Activated CD4-positive, alpha-beta T cell treated with anti-CD3 and anti-CD28 coated beads, Interleukin-2, amount 50 U/mL, for 24 hours (primary cell): ENCODE measurements at regions not wholly inside any gene's neighbourhood (a gene's known extent, or its start where the extent isn't known, plus 50 kb on each side); places are given as distances from the start of the nearest gene placed in this dataset.
"Not testable (repeated sequence)": the region's sequence is repeated elsewhere in the genome, so short reads cannot be mapped to it uniquely, and the experiment has no call there.

Source experiments
- DNase-seq, 2 donors: peaks; one replicate each; pipeline ENCODE4 v3.0.0-alpha.2; 2020; ENCODE audit warnings: low read depth in 1 of 2, low spot score in 1 of 2

DNA sequence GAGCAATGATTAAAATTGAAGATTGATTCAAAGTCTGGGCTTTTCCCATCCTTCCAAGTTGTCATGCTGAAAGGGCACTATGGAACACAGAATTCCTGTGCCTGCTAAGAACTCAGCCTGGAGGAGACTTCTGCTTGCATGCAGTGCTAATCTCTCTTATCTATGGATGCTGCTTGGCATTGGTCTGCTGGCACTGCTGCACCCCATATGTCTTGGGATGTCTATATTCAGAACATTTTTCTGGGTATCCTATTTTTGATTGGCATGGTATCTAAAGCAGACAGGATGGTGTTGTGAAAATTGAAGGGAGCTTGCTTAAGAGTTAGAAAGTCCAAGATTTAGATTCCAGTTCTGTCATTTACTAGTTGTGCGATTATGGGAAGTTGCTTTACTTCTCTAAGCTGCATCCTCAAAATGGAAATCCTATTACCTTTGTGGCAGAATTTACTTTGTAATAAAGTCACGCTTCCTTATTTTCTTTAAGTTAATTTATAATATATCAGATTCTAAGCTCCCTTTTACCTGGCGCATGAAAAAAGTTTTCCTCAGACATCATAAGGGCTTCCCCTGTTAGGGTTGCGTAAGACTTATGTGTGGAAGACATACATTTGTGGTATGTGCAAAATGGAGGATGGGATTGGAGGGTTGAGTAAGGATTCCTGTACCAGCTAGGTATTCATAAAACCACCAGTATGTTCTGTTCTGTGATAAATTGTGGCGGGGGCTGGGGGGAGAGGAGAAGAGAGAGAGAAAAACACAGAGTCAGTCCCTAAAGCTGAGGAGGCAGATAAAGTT is 254.0 kb downstream of the DMAC1 start:
- no peak for DNase-seq

DNA sequence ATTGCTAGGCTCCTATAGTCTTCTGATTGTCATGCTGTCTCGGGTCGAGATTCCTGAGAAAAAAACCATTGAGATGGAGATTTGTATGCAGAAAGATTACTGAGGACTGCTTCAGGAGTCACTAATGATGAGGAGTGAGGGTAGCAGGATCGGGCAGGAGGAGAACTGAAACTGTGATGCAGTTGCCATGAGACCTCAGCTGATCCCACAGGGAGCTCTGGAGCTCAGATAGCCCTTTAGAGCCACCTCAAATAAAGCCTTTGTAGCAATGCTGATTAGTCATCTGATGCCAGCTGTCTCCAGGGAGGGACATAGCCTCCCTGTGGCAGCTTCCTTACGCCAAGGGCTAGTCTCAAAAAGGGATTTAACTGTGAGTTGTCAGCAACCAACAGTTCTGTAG is 256.9 kb downstream of the DMAC1 start:
- DNase-seq = no peak

DNA sequence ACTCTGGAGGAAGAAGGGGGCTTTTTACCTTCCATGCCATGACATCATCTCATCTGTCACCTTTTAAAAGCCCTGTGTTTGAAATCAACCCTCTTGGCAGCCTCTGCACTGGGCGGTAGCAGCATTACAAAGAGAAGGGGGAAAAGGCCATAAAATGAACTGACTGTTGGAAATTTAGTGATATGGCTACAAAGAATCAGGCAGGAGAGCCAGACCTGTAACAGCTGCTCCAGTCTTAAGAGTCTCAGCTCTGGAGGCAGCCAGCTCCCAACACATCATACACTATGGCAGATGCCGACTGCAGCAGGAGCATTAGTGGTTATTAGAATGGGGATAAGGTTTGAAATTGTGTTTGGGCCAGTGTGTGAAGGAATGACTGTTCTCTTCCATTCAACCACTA is 257.5 kb downstream of the DMAC1 start:
- no peak for DNase-seq

DNA sequence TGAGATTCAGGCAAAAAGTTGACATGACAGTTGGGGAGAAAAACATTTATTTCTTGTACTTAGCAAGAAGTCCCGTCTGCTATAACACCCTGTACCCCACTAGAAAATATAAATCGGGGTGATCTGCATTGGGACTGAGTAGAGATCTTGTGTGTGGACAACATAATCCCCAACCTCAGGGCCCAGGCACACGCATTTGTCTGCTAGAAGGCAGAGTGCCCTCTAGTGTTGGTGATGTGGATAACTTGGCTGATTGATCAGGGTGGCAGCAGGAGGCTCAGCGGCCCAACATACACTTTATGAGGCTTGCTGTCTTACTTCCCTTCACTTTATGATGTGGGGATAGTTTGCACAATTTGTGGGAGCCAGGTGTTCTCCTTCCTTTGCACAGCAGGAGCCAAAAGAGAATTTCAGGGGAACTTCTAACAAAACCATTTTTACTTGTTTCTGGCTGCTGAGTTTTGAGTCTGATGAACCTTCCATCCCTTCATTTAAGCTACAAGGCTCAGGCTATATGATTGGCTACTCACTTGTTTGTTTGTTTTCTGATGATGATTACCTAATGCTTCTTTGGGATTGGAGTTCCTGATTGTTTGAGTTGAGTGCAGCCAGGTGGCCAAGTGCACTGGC is 263.2 kb downstream of the DMAC1 start:
- DNase-seq = peak in 1 of 2 donors; percentile 20

DNA sequence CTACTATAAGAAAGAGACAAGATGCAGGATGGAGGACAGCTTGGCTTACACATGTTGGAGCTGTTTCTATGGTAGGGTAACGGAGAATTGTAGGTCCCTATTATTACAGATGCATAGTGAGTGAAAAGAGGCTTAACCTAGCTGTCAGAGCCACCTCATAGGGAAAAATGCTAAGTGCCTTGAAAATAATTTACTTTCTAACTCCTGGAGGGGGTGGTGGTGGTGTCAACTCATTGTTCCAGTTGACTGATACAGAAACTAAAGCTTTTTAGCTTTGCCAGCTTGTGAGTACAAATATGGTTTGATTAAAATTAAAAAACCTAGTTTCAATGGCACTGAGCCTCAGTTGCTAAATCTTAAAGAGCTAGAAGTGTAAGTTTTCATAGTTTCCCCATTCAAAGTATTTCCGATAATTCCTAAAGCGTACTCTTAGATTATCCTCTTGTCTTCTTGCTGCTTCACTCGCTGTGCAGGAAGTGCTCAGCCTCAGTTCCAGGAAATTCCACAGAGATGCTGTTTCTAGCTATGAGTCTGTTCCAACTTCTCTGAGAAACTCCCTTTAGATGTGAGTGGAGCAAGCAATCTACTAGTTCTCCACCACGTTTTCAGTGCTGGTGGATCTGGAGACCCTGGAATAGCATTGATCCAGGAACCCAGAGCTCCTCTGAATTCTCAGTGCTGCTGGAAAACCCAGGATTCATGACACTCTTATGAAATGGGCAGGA is 265.2 kb downstream of the DMAC1 start:
- DNase-seq = no peak

DNA sequence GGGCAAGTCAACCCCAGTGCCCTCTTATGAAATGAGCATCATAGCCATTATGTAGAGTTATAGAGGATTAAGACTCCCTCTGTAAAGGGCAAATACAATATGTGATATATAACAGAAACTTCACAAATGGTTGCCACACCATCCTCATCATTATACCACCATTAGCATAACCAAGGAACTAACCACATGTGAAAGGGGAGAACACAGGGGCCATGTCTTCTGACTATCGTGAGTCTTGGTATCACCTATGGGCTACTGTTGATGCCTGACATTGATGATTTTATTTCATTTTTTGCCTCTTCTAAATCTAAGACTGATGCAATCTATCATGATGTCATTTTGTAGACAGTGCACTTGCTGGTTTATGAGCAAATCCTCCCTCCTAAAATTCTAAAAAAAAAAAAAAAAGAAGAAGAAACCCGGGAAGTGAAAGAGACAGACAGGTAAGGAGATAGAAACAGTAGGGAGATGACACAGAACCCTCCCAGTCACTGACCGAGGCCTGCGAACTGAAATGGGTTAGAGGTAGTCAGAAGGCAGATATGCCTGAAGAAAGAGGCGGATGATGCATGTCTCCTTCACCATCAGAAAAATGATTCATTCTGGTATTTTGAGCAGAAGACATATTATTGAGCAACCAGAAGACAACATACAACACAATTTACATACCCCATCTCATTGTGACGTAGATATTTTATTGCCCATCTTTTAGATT is 266.0 kb downstream of the DMAC1 start:
- DNase-seq = no peak

DNA sequence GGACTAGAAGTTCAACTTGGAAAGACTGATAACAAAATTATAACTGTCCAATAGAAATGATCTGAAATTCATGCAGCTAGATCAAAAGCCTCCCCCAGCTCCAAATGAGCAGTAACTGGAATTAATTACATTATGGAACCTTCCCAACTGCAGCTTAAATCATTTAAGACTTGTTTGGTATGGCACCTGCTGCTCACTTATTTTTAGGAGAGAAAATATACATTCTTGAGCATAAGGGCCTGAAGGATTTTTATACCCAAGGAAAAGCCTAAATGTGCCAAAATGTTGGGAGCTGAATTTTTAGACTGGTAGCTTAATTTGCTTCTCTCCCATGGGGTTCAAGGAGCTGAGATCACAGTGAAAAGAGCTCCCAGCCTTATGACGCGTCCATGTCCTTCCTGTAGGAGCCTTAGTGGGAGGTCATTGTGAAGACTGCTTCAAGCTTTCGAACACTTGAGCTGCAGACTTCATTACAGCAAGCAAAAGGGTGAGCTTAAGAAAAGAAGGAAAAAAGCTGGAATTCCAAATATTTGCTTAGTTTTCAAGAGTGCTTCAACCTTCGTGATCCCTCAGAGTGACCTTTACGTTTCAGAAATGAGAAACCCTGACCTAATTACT is 276.0 kb downstream of the DMAC1 start:
- DNase-seq = no peak

DNA sequence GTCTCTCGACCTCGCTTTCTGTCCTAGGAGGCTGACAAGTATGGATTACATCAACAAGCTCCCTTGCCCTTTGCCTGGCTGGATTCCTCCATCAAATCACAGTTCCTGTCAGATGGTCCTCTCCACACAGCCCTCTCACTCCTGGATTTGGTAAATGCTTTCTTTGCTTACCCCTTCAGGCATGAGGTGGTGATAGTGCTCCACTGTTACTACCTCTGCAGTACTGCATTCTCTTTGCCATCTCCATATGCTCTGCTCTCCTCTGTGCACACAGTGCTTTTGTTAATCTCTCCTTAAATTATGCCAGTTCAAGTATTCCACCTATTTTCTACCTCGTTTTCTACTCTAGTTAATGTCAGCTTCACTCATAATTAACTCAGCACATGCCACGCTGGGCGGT is 279.2 kb downstream of the DMAC1 start:
- no peak for DNase-seq

DNA sequence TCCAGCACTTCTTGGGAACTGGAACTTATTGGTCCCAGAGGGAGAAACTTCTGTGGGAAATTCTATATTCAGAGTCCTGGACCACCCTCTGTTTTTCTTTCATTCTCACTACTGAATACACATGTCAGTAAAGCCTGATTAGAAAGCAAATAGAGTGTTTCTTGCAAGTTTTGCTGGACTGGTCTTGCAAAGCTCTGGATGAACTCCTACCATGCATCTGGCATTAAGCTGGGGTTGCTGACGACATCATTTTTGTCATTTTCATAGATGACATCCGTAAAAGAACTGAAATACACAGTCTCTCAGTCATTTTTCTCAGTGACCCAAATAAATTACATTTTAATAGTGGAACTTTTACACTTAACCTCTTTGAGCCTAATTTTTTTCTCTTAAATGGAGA is 283.2 kb downstream of the DMAC1 start:
- no peak for DNase-seq

DNA sequence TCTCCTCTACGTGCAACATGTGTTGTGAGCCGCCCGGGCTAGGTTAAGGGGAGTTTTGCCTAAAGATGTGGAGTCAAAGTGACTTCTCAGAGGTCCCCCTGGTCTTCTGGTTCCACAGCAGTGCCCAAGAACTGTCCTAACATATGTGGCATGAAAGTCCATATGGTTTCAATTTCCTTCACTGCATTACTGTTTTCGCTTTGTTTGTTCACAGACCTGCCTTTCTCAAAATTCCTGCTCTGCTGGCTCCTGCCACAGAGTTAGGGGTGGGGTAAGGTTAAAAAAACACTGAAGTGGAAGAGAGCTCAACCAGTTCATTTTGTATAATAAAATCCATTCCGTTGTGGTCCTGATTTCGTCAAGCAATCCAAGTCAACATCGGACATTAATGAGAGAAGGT is 289.4 kb downstream of the DMAC1 start:
- DNase-seq = no peak

DNA sequence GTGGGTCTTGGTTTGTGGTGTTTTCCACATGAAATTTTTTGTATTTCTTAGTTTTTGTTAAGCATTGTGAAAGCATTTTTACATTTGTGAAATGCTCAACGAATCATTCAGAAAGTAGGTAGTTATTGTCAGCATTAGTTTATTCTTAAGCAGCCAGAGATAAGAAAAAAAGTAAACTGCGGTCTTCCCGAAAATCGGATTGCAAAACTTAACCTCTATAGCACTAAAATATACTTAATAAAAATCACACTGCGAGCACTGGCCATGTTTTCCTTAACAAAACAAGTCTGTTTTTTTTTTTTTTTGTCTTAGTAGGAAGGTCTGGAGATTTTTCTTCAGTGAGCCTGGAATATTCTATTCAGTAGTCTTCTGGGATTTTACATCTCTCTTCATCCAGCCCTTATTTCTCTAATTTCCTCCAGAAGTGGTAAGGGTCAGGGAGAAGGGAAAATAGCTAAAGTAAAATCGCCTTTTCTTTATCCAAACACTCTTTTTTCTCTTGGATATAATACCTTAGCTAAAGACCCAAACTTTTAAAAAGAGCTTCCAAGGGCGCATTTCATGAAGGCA is 289.9 kb downstream of the DMAC1 start:
- no peak for DNase-seq

DNA sequence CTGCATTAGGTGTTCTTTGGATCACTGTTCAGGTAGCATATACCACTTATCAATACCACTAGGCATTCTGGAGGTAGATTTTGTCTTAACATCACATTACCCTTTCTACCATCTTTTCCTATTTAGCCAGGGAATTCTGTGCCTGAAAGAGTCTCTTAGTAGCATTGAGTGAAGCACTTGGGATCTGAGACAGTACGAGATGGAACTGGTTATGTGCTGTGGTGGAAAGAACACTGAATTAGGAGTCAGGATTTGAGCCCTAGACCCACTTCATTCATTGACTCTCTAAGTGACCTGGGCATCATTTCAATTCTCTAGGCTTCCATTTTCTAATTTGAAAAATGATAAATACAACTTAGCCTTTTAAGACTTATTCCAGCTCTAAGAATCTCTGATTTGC is 291.1 kb downstream of the DMAC1 start:
- DNase-seq = no peak

DNA sequence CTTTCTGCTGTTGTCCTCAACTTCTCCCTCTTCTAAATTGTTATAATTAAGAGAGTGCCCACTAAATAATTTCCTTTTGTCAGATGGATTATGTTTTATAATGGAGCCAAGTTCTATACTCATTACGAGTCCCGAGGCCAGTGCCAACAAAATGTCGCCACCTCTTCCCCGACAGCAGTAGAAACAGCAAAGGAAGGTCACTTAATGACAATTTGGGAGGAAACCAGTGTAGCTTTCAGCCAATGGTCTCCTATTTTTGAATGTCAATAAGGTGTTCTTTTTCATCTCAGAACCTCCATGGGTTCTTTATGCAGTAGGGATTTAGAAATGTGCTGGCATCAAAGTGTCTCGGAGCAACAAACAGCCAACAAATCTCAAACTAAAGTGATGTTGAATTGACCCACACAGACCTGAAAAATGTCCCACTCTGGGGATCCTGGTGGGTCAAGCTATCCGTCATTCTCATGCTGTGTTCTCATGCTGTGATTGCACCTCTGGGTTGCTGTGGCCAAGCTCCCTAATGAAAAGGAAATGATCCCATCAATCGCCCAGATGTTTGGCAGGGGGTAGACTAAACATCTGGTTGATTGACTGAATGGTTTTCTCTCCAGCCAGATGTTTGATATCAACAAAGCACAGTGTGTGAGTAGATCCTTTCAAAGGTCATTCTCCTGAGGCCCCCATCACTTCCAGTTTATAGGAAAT is 291.9 kb downstream of the DMAC1 start:
- DNase-seq = no peak

DNA sequence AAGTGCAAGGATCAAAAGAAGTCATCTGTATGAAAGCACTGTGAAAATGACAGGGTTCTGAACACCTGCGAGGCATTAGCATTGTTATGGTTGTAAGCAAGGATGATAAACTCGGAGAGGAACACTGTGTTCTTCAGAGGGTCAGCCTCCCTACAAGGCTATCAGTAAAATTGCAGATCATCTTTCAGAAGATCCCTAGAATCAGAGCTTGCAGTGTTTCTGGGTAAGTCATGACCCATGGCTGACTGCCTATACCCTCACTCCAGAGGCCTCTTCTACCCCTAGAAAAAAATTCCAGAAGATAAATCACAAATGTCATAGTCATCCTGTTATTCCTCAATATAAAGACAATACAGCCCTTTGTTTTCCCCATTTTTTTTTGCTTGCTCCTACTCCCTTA is 292.6 kb downstream of the DMAC1 start:
- DNase-seq = no peak

DNA sequence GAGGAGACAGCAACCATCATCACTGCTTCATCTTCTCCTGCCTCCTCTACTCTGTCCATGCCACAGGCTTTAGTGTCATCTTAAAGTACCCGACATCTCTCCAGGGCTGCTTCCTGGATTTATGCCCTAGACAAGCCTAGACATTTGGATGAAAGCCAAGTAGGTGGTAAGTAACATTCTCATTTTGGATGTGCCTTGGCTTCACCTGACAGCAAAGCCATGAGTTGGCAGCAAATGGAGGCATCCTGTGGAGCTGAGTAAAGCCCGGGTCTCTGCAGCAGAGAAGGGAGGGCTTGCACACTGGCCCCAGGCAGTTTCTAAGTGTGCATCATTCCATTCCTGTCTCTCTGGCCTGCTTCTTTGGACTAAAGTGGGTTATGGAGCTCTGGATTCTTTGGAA is 299.1 kb downstream of the DMAC1 start:
- no peak for DNase-seq

DNA sequence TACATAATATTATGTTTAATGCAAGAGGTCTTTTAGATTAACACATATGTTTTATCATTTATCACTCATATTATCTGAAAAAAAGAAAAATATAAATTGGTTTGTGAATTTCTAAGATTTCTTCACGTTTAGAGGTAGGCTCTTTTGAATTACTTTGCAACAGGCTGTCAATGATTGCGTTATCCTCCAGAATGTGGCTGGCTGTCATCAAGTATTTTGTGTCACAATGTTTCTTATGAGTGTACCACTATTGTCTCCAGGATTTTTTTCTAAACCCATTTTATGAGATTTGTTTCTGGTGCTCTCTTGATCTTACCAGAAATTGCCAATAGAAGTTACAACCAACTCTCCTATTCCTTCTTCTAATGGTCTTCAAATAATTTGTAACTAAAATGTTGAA is 307.9 kb downstream of the DMAC1 start:
- DNase-seq = no peak

DNA sequence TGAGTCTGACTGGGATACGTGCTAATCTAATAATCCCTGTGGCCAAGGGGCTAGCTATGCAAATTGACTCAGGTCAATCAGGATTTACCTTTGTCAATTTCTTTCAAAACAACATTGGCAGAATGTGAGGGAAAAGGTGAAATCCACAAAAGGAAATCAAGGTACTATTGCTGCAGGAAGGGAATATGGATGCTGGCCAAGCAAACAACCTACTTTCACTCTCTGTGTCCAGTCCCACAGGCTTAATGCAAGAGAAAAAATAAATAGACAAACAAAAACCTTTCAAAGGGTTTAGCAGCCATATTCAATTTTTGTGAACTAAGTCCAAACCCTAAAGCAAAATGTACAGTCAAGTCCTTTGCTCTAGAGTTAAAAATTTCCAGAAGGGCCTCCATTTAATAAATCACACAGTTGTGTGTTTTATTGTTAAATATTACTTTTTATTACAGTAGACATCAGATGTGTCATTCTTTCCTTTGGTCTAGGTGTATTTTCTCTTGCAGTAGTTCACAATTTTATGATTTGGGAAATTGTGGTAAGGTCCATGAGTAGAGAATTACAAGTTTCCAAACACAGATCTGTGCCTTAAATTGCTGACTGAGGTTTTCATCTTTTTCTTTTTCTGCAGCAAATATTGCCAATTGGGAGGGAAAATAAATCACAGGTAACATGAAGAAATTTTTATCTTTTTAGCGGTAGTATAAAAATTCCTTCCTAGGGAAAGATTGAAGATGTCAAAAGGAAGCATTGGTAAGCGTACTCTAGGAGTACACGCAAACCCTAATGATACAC is 309.1 kb downstream of the DMAC1 start:
- DNase-seq = no peak

DNA sequence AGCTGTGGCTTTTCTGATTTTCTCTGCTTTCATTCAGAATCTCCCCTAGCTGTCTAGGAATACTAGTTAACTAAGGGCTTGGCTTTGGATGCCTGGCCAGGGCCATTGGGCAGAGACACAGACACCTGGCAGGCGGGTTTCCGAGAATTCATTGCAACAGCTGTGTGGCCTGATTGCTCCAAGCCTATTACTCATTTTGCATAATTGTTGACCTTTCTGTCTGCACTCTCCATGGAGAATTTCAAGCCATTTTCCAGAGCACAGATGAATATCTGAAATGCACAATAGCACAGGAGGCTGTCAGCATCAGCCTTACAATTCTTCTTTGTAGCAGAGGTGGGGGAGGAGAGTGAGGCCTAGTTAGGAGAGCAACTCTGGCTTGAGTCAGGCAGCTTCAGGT is 310.5 kb downstream of the DMAC1 start:
- no peak for DNase-seq

DNA sequence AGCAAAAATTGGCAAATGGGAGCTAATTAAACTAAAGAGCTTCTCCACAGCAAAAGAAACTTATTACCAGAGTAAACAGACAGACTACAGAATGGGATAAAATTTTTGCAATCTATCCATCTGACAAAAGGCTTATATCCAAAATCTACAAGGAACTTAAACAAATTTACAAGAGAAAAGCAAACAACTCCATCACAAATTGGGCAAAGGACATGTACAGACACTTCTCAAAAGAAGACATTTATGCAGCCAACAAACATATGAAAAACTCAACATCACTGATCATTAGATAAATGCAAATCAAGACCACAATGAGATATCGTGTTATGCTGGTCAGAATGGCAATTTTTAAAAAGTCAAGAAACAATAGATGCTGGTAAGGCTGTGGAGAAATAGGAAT is 315.6 kb downstream of the DMAC1 start:
- DNase-seq = not testable (repeated sequence)

DNA sequence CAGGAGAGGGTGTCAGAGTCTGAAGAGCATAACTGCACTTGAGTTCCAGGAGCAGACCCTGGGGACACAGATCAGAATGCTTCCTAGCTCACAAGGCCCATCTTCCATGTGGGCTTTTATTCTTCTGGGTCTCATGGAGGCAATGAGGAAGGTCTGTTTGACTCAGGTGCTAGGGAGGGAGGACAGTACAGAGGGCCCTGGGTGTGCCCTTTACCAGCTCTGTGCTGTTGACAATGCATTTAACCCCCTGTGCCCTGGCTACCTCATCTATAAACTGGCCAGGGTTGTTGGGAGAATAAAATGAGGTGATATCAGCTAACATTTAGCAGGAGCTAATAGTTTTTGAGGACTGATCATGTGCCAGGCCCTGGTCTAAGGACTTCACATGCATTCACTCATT is 318.0 kb downstream of the DMAC1 start:
- DNase-seq = no peak
